Ammon's horn (tissue), 1 donor: ENCODE measurements at regions not wholly inside any gene's neighbourhood (a gene's known extent, or its start where the extent isn't known, plus 50 kb on each side); places are given as distances from the start of the nearest gene placed in this dataset.
A peak's percentile ranks its signal among the peaks of the same experiment; 100 is the strongest.
"Not testable (repeated sequence)": the region's sequence is repeated elsewhere in the genome, so short reads cannot be mapped to it uniquely, and the experiment has no call there.

Experiments
- DNase-seq: peaks from one replicate; pipeline ENCODE4 v3.0.0-alpha.2; 2016; ENCODE audit warnings: low spot score

DNA sequence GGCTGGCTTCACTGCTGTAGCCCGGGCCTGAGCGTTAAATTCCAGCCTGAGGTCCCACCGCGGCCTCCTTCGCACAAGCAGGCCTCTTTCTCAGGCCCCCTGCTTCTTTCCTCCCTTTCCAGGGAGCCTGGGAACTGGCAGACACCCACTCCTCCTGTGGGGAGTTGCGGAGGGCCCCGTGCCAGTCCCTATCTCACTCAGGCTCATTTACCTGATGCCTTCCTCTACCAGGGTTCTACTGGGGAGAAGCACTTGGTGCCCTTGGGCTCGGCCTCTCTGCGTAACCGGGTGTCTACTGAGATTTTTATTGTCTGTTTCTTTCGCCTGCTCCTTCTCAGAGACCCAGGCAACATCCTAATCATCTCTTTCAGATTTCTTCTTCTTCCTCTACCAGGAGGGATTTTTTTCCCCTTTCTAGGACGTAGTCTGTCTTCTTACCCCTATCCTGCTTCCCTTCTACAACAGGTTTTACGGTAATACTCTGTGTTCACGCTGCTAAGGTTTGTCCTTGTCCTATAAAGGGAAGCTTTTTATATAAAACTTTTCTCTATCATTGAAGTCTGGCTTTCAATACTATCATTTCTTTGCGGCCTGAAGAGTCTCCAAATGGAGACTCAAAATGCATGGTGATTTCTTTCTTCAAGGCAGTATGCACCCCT is 135.4 kb upstream of the GPR12 start:
- no peak for DNase-seq

DNA sequence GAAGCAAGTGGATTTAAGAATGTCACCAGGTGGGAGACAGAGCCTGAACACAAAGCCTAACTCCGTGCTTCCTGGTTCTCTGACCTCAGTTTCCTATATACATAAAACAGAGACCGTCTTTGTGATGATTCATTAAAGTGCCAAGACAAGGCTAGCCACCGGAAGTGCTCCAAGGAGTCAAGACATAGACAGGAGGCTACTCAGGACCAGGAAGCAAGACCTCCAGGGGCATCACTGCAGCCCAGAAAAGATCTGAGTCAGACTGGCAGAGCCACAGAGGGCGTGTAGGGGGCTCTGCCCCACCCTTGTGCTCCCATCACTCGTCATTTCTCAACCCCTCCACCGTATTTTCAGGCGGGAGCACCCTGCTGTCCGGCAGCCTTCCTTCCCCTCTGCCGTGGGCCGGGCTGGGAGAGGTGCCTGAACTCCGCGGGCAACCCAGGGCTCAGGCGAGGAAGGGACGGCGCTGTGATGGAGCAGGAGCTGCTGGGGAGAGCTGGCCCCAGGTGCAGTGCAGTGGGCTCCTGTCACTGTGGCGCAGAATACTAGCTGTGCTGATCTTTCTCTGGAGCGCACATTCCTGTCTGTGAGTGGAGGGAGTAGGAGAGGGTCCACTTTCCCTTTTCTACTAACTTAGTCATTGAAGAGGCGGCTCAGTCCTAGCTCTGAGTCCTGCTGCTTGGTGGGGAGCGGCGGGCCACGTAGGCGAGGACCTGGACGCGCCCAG is 134.7 kb upstream of the GPR12 start:
- DNase-seq: no peak

DNA sequence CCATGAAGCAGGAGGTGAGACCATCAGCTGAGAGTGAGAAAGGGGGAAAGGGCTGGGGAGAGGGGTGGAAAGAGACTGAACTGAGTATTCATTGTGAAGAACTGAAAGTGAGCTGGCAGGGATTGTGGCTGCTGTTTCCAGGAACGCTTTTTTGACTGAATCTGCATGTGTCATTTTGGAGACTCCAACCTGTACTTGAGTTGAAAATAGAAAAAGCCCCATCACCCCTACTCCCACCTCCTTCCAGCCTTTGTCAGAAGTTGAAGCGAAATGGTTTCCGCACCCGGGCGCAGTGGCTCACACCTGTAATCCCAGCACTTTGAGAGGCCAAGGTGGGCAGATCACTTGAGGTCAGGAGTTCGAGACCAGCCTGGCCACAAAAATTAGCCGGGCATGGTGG is 128.0 kb upstream of the GPR12 start:
- DNase-seq: no peak

DNA sequence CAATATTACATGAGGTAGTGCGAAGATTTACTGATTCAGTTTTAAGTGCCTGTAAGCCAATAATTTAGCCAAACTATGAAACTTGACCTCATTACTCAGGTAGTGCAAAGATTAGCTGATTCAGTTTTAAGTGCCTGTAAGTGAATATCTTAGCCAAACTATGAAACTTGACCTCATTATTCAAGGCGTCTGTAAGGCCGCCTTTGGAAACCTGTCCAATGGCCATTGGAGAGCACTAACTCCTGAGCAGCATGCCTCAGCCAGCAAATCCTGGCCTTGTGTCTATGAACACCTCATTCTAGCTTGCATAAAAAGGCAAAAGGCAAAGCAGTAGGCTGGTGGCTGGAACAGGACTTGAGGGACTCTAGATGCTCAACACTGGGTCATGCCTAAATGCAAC is 127.0 kb upstream of the GPR12 start:
- no peak for DNase-seq

DNA sequence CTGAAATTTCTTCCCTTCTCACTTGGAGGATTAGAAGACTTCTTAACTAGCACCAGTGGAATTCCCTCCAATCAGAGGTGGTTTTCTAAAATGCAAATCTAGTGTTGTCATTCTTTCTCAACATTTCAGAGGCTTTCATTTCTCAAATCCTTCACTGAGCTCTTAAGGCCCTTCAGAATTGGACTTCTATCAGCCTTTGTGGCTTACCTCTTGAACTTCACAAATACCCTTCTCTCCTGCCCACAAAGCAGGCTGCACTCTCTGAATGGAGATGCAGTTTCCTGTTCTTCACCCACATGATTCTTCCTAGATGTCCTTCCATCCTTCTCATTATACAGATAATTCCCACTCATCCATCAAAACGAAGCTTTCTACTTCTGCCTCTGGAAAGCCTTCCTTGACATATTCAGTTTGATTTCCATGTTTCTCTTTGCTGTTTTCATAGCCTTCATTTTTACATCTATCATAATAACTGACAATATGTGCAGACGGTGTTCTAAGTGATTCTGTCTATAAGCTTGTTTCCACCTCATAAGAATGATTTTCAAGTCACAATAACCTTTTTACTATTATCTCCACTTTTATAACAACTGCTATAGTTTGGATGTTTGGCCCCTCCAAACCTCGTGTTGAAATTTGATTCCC is 123.1 kb upstream of the GPR12 start:
- no peak for DNase-seq

DNA sequence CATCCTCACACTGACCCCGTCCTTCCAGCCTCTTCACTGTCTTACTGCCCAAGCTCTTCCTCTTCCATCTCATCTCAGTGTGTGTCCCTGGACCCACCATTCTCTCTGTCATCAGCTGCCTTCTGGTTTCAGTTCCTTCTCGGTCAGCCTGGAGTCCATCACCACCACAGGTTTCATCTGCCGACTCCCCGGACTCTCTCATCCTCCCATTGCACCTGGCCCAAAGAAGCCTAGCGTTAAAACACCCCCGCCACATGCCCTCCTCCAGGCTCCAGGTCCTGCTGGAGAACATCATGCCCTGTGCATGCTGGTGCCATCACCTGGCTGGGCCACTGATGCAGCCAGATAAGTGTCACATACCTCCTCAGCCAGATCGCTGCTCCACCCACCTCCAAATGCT is 122.1 kb upstream of the GPR12 start:
- no peak for DNase-seq

DNA sequence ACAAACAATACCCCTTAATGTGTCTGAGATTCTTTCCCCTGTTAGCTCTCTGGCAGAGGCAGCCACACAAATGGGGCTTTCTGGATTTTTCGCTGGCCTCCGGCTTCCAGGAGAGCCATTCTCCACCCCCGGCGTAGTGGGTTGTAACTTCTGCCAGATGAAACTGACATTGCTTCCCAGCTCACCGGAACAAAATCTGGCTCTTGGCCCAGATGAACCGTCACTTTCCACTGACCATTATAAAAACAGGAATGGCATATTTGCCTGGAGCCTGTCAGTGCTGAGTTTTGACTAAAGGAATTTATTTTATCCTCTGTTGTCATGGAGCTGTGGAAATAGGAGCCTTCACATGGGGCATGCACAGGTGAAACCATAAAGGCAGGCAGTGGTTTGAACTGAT is 120.6 kb upstream of the GPR12 start:
- DNase-seq: no peak

DNA sequence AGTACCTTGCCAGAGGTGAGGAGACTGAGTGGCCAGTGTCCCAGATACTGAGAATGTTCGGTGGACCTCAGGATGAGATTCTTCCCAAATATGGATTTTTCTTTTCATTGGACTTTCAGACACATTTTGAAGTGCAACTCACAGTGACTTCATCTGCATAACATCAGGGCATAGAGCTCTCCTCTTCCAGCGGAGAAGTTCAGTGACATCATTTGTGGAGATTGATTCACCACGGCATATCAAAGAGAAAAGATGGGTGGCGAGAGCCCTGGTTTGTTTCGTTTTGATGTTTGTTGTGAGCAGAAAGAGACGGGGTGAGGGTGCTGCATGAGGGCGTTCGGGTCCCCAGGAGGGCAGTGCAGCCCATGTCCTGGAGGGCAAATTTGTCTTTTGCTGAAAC is 120.1 kb upstream of the GPR12 start:
- DNase-seq: no peak

DNA sequence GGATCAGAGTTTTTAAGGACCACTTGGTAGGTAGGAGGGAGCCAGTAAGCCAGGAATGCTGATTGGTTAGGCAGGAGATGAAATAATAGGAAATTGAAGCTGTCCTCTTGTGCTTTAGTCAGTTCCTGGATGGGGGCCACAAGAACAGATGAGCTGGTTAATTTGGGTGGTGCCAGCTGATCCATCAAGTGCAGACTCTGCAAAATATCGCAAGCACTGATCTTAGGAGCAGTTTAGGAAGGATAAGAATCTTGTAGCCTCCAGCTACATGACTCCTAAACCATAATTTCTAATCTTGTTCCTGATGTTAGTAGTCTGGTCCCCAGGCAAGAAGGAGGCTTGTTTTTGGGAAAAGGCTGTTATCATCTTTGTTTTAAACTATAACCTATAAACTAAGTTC is 117.9 kb upstream of the GPR12 start:
- DNase-seq: no peak

DNA sequence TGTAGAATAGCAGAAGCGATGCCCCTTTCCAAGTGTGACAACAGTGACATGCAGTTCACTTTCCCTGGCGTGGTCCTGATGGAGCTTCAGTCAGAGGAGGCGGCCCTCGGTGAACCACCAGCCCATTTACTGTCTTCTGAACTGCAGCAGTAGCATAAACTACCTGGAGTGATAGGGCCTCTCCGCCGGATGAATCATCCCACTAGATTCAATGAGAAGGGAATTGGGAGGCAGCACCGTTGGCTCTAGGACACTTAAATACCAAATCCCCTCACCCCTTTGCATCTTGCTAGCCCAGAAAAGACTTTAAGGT is 112.8 kb upstream of the GPR12 start:
- DNase-seq: no peak

DNA sequence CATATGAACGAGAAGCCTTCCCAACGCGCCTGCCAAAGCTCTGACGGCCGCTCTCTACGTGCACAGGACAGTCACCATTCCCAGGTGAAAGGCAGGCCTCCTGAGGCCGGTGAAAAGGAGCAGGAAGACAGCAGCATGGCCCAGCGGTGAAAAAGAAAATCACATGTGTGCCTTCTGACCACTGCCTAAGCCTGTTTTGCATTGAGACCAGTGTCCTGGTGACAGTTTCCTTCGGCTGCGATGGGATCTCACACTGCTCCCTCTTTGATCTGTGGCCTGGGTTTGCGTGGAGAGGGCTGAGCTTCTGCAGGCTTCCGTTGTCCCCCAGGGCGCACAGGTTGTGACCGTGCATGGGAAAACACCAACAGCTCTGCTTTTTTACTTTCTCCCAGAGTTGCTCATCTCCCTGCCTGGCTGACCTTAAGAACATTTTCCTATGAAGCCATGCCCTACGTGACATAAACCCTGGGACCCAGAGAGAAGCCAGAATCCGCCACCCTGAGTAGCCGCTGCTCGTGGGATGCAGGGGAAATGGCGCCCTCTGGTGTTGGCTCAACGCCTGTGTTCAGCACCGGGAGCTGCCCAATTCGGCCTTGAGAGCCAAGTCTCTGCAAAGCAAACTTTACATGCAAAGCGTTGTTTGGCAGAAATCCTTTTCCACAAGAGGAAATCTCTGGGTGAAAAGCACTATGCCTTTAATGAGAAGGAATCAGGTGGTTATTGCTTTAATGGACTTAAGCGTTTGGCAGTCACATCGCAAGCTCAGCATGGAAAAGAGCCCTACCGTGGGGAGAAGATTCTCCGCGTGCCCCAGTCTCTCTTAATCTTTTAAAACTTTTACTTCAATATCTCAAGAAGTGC is 112.2 kb upstream of the GPR12 start:
- DNase-seq: peak; percentile 76

DNA sequence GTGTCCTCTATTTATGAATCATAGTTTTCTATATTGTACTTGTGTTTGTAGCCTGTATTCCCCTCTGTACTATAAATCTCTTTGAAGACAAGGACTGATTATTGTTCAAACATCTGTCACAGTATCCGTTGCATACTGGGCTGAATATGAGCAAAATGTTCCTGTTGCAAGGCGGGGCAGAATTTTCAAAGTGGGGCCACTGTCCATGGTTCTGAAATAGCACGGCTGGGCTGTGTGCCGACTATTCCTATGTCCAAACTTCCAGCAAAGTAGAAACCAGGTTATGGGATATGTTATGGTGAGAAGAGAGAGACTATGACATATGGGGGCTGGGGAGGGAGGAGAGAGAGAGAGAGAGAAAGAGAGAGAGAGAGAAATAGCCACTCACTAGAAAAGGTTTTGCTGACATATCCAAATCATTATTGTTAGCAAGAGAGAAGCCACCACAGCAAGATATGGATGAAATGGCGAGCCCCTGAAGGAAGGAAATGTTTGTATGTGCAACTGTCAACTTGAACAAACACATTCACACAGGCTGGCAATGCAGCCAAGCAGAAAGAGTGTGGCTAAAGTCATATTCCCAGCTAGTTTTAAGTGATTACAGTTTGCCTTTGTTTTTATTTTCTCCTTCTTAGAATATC is 107.0 kb upstream of the GPR12 start:
- DNase-seq: no peak

DNA sequence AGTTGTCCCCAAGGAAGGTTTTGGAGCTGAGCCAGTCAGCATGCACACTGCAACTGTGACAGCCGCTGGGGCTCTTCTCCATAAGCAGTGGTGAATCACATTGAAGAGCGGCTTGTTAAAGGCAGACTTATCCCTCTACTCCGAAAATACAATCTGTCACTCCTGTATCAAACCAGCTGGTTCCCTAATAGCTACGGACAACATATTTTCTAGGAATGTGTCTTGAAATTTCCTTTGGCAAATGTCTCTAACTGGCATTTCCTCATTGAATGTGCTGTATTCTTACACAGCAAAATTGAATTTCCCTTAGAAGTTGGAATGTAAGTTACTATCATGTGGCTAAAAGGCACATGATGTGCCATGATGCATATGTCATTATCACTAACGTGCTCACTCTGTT is 104.0 kb upstream of the GPR12 start:
- peak; percentile 40 for DNase-seq

DNA sequence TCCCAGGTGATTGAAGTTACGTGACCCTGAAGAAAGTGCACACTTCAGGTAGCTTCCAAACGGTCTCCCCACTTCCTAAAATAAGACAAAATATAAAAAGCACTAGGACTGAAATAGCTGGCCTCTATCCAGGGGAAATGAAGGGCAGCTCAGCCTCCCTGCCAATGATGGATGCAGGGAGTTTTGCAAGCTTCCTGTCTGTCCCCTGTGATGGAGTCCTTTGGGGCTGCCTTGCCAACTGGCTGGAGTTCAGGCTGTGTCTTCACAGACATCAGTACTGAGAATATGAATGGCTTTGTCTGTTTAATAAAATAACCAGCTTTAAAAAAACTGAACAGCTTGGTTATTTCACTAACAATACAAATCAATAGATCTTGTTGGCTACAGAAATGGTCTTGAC is 101.4 kb upstream of the GPR12 start:
- DNase-seq: no peak

DNA sequence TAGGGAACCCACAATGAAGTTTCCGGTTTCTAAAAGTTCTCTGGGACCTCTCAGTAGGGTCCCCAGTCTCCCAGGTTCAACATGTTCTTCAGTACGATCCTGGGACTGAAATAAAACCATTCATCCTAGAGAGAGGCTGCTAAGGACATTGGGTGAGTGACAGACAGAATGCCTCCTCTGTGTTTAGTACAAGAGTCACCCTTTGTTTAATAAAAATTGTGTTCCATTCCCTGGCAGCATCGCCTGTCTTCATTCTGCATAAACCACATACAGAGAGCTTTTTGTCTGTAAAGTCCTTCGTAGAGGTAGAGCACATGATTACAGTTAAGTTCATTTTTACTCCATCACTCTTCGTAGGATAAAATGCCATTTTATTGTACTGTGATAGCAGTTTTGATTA is 95.3 kb upstream of the GPR12 start:
- peak; percentile 89 for DNase-seq

DNA sequence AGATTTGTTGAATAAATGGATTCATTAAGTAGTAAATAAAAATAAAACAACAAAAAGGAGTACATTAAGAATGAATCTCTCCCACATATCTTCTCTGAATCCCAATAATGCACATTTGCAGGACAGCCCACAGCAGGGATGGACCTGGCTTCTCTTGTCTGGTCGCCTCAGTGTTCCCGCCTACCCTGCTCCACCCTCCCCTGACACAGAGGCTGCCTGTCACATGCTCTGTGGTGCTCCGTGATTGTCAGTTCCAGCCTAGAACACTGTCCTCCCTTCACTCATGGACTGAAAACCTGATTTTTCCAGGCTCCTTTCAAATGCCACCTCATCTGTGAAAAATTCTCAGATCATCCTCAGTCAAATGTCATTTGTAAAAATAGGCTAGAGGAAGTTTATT is 94.5 kb upstream of the GPR12 start:
- DNase-seq: peak; percentile 89

DNA sequence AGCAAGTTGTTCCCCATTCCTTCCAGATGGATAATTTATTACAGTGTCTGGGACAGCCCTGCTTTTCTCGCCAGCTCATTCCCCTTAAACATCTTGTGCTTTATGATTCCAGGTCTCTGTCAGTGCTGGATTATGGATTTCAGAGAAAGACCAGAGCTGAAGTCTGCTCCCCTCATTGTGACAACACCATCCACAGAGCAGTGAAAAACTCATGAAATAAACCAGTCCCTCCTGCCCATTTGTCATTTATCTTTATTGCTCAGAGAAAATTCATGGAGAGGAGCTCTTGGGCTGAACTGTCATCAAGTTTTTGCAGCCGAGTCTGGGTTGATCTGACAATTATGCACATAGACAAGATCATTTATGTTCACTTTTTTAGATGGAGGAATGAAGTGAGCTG is 92.7 kb upstream of the GPR12 start:
- no peak for DNase-seq

DNA sequence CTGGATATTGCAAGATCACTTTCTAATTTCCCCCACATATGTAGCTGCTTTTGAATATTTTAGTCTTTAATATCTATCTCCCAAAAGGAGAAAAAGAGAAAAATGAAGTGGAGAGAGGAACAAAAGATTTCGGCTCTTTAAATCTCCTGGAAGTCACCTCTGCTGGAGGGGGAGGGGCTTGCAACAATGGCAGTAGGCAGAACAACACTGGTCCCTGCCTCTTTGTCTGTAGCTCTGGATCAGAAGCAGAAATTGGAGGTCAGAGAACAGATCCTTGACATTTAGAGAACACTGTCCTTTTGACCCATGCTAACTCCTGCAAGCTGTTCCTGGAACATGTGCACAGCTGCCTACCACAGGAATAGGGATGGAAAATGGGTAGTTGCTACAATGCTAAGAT is 86.7 kb upstream of the GPR12 start:
- DNase-seq: no peak

DNA sequence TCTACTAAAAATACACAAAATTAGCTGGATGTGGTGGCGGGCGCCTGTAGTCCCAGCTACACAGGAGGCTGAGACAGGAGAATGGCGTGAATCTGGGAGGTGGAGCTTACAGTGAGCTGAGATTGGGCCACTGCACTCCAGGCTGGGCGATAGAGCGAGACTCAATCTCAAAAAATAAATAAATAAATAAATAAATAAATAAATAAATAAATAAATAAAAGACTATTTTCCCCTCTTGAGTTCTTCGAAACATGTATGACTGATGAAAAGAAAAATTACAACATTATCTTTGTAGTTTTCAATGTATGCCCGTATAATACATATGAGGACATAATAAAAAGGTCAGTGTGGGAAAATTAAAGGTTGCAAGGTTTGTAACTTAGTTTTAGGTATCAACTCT is 84.5 kb upstream of the GPR12 start:
- DNase-seq: not testable (repeated sequence)

DNA sequence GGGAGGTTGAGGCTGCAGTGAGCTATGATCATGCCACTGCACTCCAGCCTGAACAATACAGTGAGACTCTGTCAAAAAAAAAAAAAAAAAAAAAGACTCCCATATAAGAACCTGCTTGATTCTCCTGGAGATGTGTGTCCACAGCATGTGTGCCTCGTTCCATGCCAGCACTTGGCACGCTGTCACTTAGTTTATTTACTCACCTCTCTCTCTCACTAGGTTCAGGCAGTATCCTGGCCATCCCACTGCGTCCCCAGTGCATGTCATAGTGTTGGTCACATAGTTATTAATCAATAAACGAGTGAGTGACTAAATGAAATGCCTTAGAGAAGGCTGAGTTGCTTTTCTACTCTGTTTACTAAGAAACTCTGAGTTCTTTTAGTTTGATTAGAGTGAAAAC is 79.1 kb upstream of the GPR12 start:
- DNase-seq: no peak

DNA sequence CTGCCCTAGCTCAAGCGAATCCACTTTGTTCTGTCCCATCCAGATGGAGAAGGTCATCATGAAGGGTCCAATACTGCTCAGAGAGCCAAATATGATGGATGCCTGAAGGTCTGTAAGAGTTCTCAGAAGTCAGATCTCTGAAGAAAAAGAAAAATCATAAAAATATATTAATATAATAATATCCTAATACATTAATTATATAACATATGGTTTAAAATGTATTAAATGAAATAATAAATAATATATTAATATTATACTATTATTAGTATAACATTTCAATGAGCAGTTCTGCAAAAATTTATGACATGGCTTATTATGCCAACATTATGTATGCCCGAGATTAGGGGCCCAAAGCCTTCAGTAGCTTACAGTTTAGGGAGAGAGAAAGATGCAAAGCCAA is 78.2 kb upstream of the GPR12 start:
- DNase-seq: no peak

DNA sequence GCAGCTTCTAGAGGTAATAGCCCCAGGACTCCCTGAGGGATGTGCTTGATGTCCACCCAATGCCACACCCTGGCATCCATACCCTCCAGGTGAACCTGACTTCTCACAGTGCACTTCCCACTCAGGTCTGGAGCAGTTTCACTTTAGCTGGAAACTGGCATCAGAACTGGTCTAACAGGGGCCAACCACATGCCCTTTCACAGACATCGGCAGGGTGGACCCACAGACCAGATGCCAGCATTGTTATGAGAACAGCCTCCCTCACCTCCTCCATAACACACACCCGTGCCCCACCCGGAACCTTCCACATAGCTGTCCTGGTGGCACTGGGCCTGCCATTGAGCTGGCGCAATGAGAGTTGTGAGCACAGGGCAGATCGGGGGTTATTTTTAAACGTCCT is 77.4 kb upstream of the GPR12 start:
- no peak for DNase-seq
